HepG2 (cell line): ENCODE measurements at regions not wholly inside any gene's neighbourhood (a gene's known extent, or its start where the extent isn't known, plus 50 kb on each side); places are given as distances from the start of the nearest gene placed in this dataset.

Source experiments
- ATAC-seq: fragments of 200-7000 bp; cut with Tn5 transposase; 3 replicates; pipeline ENCODE4 v1.9.1; 2020; ENCODE audit warnings: mild to moderate bottlenecking, moderate library complexity
- BruUV-seq: library from RNA; stranded (reverse); fragments of 400-500 nt; replicated peaks from 2 replicates; lab custom pipeline; 2021; lab: Mats Ljungman, UMichigan
- CTCF ChIA-PET: fragments of 300-600 bp; formaldehyde crosslinking; extraction: SDS; loops from one replicate; lab custom pipeline; 2021; ENCODE audit warnings: low total read pairs, inconsistent platforms, low intra/inter-chr PET ratio; lab: Yijun Ruan, JAX
- POLR2A ChIA-PET: fragments of 350-600 bp; sonication (Branson Sonifier 250); formaldehyde crosslinking; loops from one replicate; lab custom pipeline; 2020; ENCODE audit warnings: antibody characterized with exemption, inconsistent platforms; lab: Yijun Ruan, JAX
- DNase-seq: peaks from one replicate; pipeline ENCODE4 v3.0.0-alpha.2; 2015; ENCODE audit warnings: low spot score
- FAIRE-seq: peaks from 3 replicates; lab custom pipeline; 2011; peaks lifted over from hg19 to GRCh38; lab: Jason Lieb, UNC
- H2AFZ ChIP-seq: one replicate; pipeline ENCODE4 v1.6.1; 2011; ENCODE audit warnings: low read length, inconsistent platforms
- H3K27ac ChIP-seq: fragments of 300-600 bp; 3 replicates; pipeline ENCODE4 v1.8.0; 2011; ENCODE audit warnings: mixed run types, mild to moderate bottlenecking, mixed read lengths, low read length, inconsistent platforms; ENCODE audit not compliant: insufficient read depth; ENCODE audit errors: extremely low read length
- H3K27me3 ChIP-seq, 2 experiments: fragments of 200-600 bp in 1 of 2; 2 replicates in 1 of 2; 3 replicates in 1 of 2; pipeline versions ENCODE4 v1.6.0 to v1.8.0; 2011; ENCODE audit warnings: low read length in 2 of 2, mild to moderate bottlenecking in 2 of 2, moderate library complexity in 2 of 2, inconsistent platforms in 1 of 2; ENCODE audit not compliant: insufficient read depth in 2 of 2, control insufficient read depth in 1 of 2
- H3K36me3 ChIP-seq, 2 experiments: fragments of 200-600 bp in 1 of 2; replicated peaks in 1 of 2; 2 replicates in 1 of 2; 3 replicates in 1 of 2; pipeline versions ENCODE4 v1.5.1 to v1.8.0; 2011; ENCODE audit warnings: low read length in 2 of 2, inconsistent platforms in 1 of 2; ENCODE audit not compliant: insufficient read depth in 2 of 2, control insufficient read depth in 1 of 2
- H3K4me1 ChIP-seq: 2 replicates; pipeline ENCODE4 v1.5.1; 2012; ENCODE audit warnings: low read length, inconsistent platforms; ENCODE audit not compliant: insufficient read depth
- H3K4me2 ChIP-seq: 2 replicates; pipeline ENCODE4 v1.6.0; 2011; ENCODE audit warnings: low read depth, low read length, inconsistent platforms
- H3K4me3 ChIP-seq, 3 experiments: fragments of 200-600 bp in 1 of 3; sonication (generic), shearing (Covaris generic) in 1 of 3; replicated peaks in 1 of 3; 2 replicates each; pipeline ENCODE4 v1.5.1; 2011 to 2016; ENCODE audit warnings: low read length in 3 of 3, inconsistent platforms in 2 of 3, low read depth in 2 of 3, mild to moderate bottlenecking in 2 of 3, control low read depth in 1 of 3, mixed read lengths in 1 of 3; ENCODE audit not compliant: insufficient read depth in 1 of 3
- H3K79me2 ChIP-seq: one replicate; pipeline ENCODE4 v1.6.1; 2011; ENCODE audit warnings: low read length, inconsistent platforms; ENCODE audit not compliant: insufficient read depth
- H3K9ac ChIP-seq: 2 replicates; pipeline ENCODE4 v1.6.0; 2011; ENCODE audit warnings: mild to moderate bottlenecking, low read depth, low read length, inconsistent platforms; ENCODE audit not compliant: insufficient read depth
- H3K9me3 ChIP-seq: 2 replicates; pipeline ENCODE4 v1.5.1; 2012; ENCODE audit warnings: mild to moderate bottlenecking, low read length
- H4K20me1 ChIP-seq: 2 replicates; pipeline ENCODE4 v1.6.0; 2011; ENCODE audit warnings: inconsistent platforms, mild to moderate bottlenecking, low read length, moderate library complexity; ENCODE audit not compliant: insufficient read depth
- HOMEZ ChIP-seq: IDR thresholded peaks from 2 replicates; pipeline ENCODE4 v1.6.1; 2016; ENCODE audit warnings: low read depth
- HOXA5 ChIP-seq: sonication (generic); formaldehyde crosslinking; IDR thresholded peaks from 2 replicates; pipeline ENCODE4 v1.4.0; 2020; ENCODE audit warnings: missing genetic modification reagents
- SNAI1 ChIP-seq: sonication (generic); formaldehyde crosslinking; IDR thresholded peaks from 2 replicates; pipeline ENCODE4 v1.5.0; 2020; ENCODE audit warnings: mild to moderate bottlenecking, missing genetic modification reagents, borderline replicate concordance
- TBX3 ChIP-seq: fragments of 450-650 bp; IDR thresholded peaks from 2 replicates; pipeline ENCODE4 v1.6.1; 2017; ENCODE audit warnings: antibody characterized with exemption, mild to moderate bottlenecking, inconsistent platforms, borderline replicate concordance
- TCF12 ChIP-seq, 2 experiments: fragments of 450-650 bp in 1 of 2; sonication (generic) in 1 of 2; formaldehyde crosslinking in 1 of 2; IDR thresholded peaks; 2 replicates each; pipeline versions ENCODE4 v1.6.1 to v1.8.0; 2017 to 2022; ENCODE audit warnings: antibody characterized with exemption in 1 of 2, mild to moderate bottlenecking in 1 of 2, missing genetic modification reagents in 1 of 2, moderate library complexity in 1 of 2
- TRIM24 ChIP-seq: sonication (generic); formaldehyde crosslinking; IDR thresholded peaks from 2 replicates; pipeline ENCODE4 v1.8.0; 2022; ENCODE audit warnings: mild to moderate bottlenecking, missing genetic modification reagents
- ZKSCAN1 ChIP-seq: fragments of 150-350 bp; IDR thresholded peaks from 2 replicates; pipeline ENCODE4 v1.6.1; 2014; ENCODE audit warnings: low read length
- ZNF776 ChIP-seq: sonication (generic); formaldehyde crosslinking; IDR thresholded peaks from 2 replicates; pipeline ENCODE4 v1.4.0; 2020; ENCODE audit warnings: mild to moderate bottlenecking, missing genetic modification reagents
- ZNF777 ChIP-seq: sonication (generic); formaldehyde crosslinking; IDR thresholded peaks from 2 replicates; pipeline ENCODE4 v1.4.0; 2020; ENCODE audit warnings: missing genetic modification reagents
- WGBS: methylation state at CpG from one replicate; pipeline ENCODE4 v1.1.6; 2017; ENCODE audit warnings: low lambda C conversion rate; 5-methylcytosine and 5-hydroxymethylcytosine counted together
- in situ Hi-C: cut with HindIII; loops from 2 replicates; pipeline ENCODE4 v1.10.0; 2017; ENCODE audit warnings: low pct_unique_long_range_greater_than_20kb; ENCODE audit not compliant: extremely low pct_ligation_motif_present
- intact Hi-C: fragments of 100-400 bp; cut with micrococcal nuclease; formaldehyde crosslinking; loops from one replicate; pipeline ENCODE4 v1.10.0; 2022; ENCODE audit not compliant: unreplicated experiment
- TF ChIP-seq, protein P1 (sequence below): IDR thresholded peaks from 2 replicates; pipeline ENCODE4 v1.6.1; 2016; ENCODE audit warnings: low read depth, borderline replicate concordance

DNA sequence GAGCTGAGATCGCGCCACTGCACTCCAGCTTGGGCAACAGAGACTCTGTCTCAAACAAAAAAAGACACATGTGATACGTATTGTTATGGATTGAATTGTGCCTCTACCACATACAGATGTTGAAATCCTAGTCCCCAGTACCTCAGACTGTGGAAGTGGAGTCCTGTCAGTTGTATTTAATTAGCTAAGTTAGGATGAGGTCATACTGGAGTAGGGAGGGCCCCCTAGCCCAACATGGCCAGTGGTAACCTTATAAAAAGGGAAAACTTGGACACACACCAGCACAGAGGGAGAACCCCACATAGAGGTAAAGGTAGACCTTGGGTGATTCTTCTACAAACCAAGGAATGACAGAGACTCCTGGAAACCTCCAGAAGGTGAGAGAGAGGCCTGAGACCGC, 119.8 kb downstream of the GADD45G start:
- ATAC-seq (no peak), FAIRE-seq (no peak), DNase-seq (no peak)
- no peak overlapping the region for H3K4me3 ChIP-seq
- no peaks in the 10 kb centered on the region for H3K9me3 ChIP-seq
- POLR2A ChIA-PET, result no interaction called here
- no peaks in the 10 kb centered on the region for H3K79me2 ChIP-seq
- intact Hi-C loops (no loop called here), in situ Hi-C loops (no loop called here)
- no TSS peak for BruUV-seq
- CTCF ChIA-PET, result no interaction called here
- no peaks in the 10 kb centered on the region for H3K4me1 ChIP-seq
- H3K27ac ChIP-seq, result no peak overlapping the region
- no peaks in the 10 kb centered on the region for H4K20me1 ChIP-seq
- H2AFZ ChIP-seq, result no peak overlapping the region
- no peak overlapping the region for H3K4me2 ChIP-seq
- TF ChIP-seq HOMEZ (no peak), ZNF777 (CRISPR knock-in tag) (no peak), TCF12 (IDR thresholded peaks at IDR 0.05) (no peak), TCF12 (CRISPR knock-in tag; IDR thresholded peaks at IDR 0.05) (no peak), TRIM24 (CRISPR knock-in tag) (no peak), ZKSCAN1 (no peak), ZNF776 (CRISPR knock-in tag) (no peak), HOXA5 (no peak), TBX3 (no peak), SNAI1 (CRISPR knock-in tag) (no peak)
- TF ChIP-seq, protein P1, sequence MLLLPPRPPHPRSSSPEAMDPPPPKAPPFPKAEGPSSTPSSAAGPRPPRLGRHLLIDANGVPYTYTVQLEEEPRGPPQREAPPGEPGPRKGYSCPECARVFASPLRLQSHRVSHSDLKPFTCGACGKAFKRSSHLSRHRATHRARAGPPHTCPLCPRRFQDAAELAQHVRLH (CRISPR knock-in tag), result no peak
- TF ChIP-seq, all 625 proteins: peak for 0
- H3K27me3 ChIP-seq, result 0 out of 5 replicates have a peak, but pooled peaks cover 0 to 3% of the 10 kb centered on the region in 2 experiments
- 73% methylated on average over 4 of the region's 4 CpGs for WGBS
- no peak overlapping the region for H3K9ac ChIP-seq
- no peaks in the 10 kb centered on the region for H3K36me3 ChIP-seq
